ENCODE measurements at regions not wholly inside any gene's neighbourhood (a gene's known extent, or its start where the extent isn't known, plus 50 kb on each side); places are given as distances from the start of the nearest gene placed in this dataset.

DNA sequence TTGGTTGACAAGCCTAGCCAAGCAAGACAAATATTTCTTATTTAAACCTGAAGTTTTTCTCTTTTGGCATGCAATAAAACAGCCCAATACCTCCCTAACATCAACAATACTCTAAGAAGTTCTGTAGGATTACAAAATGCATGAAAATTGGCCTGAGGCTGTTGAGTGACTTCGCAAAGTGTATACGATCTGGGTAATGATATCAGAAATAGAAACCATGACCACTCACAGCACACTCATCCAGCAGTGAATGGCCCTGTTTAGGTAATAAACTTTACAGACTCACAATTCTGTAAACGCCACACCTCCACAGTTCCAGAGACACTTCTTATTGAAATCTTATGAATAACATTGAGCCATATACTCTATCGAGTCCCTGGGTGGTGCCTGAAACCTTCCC is 83.0 kb upstream of the NAALADL2 start:
- in situ Hi-C loops (cut with MboI; ENCODE audit: low sequenced_read_pairs in 4 of 4) (no loop called here), intact Hi-C loops (cut with DNase I; ENCODE audit: low total_unique reads) (no loop called here)
- DNase-seq (no peak), ATAC-seq (no peak)
- H3K27me3 ChIP-seq, result no peaks in the 10 kb centered on the region
- TF ChIP-seq, protein P1, sequence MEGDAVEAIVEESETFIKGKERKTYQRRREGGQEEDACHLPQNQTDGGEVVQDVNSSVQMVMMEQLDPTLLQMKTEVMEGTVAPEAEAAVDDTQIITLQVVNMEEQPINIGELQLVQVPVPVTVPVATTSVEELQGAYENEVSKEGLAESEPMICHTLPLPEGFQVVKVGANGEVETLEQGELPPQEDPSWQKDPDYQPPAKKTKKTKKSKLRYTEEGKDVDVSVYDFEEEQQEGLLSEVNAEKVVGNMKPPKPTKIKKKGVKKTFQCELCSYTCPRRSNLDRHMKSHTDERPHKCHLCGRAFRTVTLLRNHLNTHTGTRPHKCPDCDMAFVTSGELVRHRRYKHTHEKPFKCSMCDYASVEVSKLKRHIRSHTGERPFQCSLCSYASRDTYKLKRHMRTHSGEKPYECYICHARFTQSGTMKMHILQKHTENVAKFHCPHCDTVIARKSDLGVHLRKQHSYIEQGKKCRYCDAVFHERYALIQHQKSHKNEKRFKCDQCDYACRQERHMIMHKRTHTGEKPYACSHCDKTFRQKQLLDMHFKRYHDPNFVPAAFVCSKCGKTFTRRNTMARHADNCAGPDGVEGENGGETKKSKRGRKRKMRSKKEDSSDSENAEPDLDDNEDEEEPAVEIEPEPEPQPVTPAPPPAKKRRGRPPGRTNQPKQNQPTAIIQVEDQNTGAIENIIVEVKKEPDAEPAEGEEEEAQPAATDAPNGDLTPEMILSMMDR (IDR thresholded peaks at IDR 0.05 in 4 of 5, conservative IDR thresholded peaks at IDR 0.05 in 1 of 5), result no peak
- TF ChIP-seq POLR2A (IDR thresholded peaks at IDR 0.05), result no peak
- no peaks in the 10 kb centered on the region for H3K4me1 ChIP-seq
- H3K36me3 ChIP-seq, result no peaks in the 10 kb centered on the region
- H3K27ac ChIP-seq, result no peak overlapping the region
- no peak overlapping the region for H3K4me3 ChIP-seq
- H3K9me3 ChIP-seq, result no peaks in the 10 kb centered on the region

DNA sequence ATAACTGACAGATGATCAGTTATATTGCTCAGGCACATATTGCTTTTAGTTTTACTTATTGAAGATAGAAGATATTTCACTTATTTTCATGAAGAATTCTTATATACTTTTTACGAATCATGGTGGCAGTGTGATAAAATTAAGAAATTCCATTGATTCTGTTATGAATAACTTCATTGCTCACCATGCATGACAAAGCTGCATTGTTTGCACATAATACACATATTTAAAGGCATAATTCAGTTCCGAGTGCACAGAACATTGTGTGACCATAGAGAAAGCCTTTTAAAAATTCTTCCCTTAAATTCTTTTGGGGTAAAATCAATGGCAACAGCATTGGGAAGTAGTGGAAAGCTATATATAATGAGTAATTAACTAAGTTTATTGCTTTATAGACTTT is 82.5 kb upstream of the NAALADL2 start:
- TF ChIP-seq, protein P1 (IDR thresholded peaks at IDR 0.05 in 4 of 5, conservative IDR thresholded peaks at IDR 0.05 in 1 of 5), result no peak
- no peak for TF ChIP-seq POLR2A (IDR thresholded peaks at IDR 0.05)
- in situ Hi-C loops (cut with MboI; ENCODE audit: low sequenced_read_pairs in 4 of 4) (no loop called here), intact Hi-C loops (cut with DNase I; ENCODE audit: low total_unique reads) (no loop called here)
- Histone ChIP-seq H3K4me1 (no peaks in the 10 kb centered on the region), H3K27me3 (no peaks in the 10 kb centered on the region), H3K4me3 (no peak overlapping the region), H3K27ac (no peak overlapping the region), H3K36me3 (no peaks in the 10 kb centered on the region), H3K9me3 (no peaks in the 10 kb centered on the region)
- DNase-seq (no peak), ATAC-seq (no peak)

DNA sequence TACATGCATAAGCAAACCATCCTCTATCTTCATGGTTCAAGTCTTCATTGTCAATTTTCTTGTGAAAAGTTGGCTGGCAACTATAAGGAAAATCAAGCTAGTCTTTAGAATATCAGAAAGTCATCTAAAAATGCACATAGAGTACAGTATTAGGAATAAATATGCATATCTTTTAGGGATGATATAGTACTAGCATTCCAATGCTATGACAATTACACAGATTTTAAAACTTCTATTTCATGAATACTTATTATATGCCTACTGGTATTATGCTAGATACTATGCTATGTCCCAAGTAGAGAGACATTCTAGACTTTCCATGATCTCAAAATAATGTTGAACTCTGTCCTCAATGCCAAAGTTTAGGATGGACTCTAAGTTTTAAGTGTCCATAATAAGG is 81.3 kb upstream of the NAALADL2 start:
- H3K4me3 ChIP-seq, result no peak overlapping the region
- no peaks in the 10 kb centered on the region for H3K27me3 ChIP-seq
- intact Hi-C loops (cut with DNase I; ENCODE audit: low total_unique reads), result no loop called here
- ATAC-seq, result no peak
- DNase-seq, result no peak
- no peaks in the 10 kb centered on the region for H3K36me3 ChIP-seq
- TF ChIP-seq, protein P1 (IDR thresholded peaks at IDR 0.05 in 4 of 5, conservative IDR thresholded peaks at IDR 0.05 in 1 of 5), result no peak
- TF ChIP-seq POLR2A (IDR thresholded peaks at IDR 0.05), result no peak
- H3K9me3 ChIP-seq, result no peaks in the 10 kb centered on the region
- no peaks in the 10 kb centered on the region for H3K4me1 ChIP-seq
- in situ Hi-C loops (cut with MboI; ENCODE audit: low sequenced_read_pairs in 4 of 4), result no loop called here
- H3K27ac ChIP-seq, result no peak overlapping the region

DNA sequence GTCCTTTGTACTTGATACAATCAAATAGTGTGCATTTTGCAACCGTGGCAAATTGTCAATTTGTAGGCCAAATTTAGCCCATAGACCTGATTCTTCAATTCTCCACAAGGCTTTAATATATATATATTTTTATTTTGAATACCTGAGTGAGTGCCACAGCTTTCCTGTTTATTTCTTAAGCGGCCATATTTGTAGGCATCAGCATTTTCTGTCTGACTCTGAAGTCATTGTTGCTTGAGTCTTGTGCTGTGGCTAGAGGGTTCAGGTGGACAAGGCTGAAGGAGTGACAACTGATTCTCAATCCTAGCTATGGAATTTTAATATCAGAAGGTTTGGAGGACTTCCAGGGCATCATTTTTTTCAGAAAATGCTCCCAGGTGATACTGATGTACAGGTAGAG is 75.6 kb upstream of the NAALADL2 start:
- H3K36me3 ChIP-seq, result no peaks in the 10 kb centered on the region
- ATAC-seq (no peak), DNase-seq (no peak)
- H3K27ac ChIP-seq, result no peak overlapping the region
- TF ChIP-seq, protein P1 (IDR thresholded peaks at IDR 0.05 in 4 of 5, conservative IDR thresholded peaks at IDR 0.05 in 1 of 5), result no peak
- no peak for TF ChIP-seq POLR2A (IDR thresholded peaks at IDR 0.05)
- H3K9me3 ChIP-seq, result no peaks in the 10 kb centered on the region
- no peak overlapping the region for H3K4me3 ChIP-seq
- in situ Hi-C loops (cut with MboI; ENCODE audit: low sequenced_read_pairs in 4 of 4), result no loop called here
- no peaks in the 10 kb centered on the region for H3K27me3 ChIP-seq
- H3K4me1 ChIP-seq, result no peaks in the 10 kb centered on the region
- intact Hi-C loops (cut with DNase I; ENCODE audit: low total_unique reads), result no loop called here

DNA sequence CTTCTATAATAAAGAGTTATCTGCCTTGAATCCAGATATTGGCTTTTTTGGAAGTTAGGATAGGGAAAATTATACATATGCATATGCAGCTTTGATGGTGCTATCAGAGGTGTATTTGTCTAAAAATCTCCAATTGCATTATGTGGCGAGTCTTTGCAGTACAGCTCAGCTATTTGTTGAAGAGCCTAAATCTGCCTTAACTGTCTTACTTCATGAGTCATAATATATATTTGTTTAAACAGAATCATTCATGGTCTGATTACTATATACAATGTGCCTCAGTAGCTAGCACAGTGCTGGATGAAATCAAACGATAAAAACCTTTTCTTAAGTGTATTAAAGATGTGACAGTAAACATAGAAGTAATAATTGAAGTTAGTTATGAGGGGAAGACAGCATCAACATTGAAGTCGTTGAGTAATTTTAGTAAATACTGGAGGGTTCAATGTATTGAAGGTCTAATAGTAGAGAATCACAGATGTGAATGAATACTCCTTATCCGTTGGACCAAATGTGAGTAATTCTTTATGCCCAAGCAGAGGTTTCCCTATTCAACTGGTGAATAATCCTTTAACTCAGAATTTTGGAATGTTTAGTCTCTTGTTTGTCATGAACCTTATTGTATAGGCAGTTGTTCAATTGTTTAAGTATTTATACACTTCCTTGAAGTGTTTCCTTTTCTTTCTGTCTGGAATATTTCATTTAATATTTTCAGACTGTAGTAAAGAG is 74.8 kb upstream of the NAALADL2 start:
- DNase-seq (no peak), ATAC-seq (no peak)
- Histone ChIP-seq H3K9me3 (no peaks in the 10 kb centered on the region), H3K4me3 (no peak overlapping the region), H3K27me3 (no peaks in the 10 kb centered on the region), H3K4me1 (no peaks in the 10 kb centered on the region), H3K27ac (no peak overlapping the region), H3K36me3 (no peaks in the 10 kb centered on the region)
- in situ Hi-C loops (cut with MboI; ENCODE audit: low sequenced_read_pairs in 4 of 4) (no loop called here), intact Hi-C loops (cut with DNase I; ENCODE audit: low total_unique reads) (no loop called here)
- no peak for TF ChIP-seq POLR2A (IDR thresholded peaks at IDR 0.05)
- TF ChIP-seq, protein P1 (IDR thresholded peaks at IDR 0.05 in 4 of 5, conservative IDR thresholded peaks at IDR 0.05 in 1 of 5), result no peak

Data from gastrocnemius medialis (tissue), 4 donors.